HG02943 (cell line): ENCODE measurements at regions not wholly inside any gene's neighbourhood (a gene's known extent, or its start where the extent isn't known, plus 50 kb on each side); places are given as distances from the start of the nearest gene placed in this dataset.
"Not testable (repeated sequence)": the region's sequence is repeated elsewhere in the genome, so short reads cannot be mapped to it uniquely, and the experiment has no call there.

ENCODE experiments used
- ATAC-seq: cut with Tn5 transposase; IDR thresholded peaks from one replicate; pipeline ENCODE4 v1.9.1; 2021; ENCODE audit warnings: mild to moderate bottlenecking, low read depth, moderate library complexity; ENCODE audit not compliant: unreplicated experiment

DNA sequence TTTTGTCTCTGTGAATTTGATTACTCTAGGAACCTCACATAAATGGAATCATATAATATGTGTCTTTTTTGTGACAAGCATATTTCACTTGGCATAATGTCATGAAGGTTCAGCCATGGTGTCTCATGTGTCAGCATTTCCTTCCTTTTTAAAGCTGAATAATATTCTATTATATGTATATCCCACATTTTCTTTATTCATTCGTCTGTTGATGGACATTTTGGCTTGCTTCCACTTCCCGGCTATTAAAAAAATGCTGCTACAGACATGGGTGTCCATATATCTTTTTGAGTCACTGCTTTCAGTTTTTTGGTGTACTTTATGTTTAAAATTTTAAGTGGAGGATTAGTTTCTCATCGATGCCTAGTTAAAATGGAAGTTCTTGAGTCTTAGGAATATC is 59.8 kb upstream of the C5orf63 start:
- no peak for ATAC-seq

DNA sequence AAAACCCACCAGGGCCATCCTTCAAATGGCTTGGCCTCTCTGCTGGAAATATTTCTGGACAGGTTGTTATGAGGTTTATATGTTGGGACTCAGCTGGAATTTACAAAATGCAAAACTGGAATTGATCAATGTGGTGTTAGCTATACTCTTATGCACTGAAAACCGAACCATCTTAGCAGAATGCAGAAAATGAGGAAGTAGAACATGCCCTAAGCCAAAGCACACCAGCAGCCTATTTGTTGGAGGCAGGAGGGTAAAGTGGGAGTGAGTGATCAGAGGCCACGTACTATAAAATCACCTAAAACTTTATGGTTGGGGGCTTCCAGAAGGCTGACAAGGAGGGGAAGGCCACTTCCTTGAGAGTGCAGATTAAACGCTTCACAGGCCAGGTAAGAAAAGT is 63.6 kb upstream of the C5orf63 start:
- ATAC-seq: no peak

DNA sequence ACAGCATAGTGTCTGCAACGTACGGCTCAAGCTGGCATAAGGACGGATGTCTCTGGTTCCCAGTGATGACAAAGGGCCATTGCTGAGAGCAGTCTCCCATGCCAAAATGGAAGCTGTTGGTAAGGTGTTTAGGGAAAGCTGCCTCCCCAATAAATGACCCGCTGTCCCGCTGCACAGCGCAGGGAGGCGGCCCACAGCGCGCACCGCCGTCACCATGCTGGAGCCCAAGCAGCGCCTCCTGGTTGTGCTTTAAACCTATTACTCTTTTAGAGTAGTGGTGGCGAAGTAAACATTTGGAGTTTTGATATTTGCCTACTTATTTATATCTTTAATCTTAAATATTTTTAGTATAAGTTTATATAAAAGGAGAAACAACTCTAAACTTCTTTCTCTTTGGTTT is 70.4 kb upstream of the C5orf63 start:
- no peak for ATAC-seq

GRCh38 chr5:127153031-127153430 is 79.7 kb upstream of the C5orf63 start:
- no peak for ATAC-seq

GRCh38 chr5:127153521-127153920 is 80.2 kb upstream of the C5orf63 start:
- no peak for ATAC-seq

- no peak for ATAC-seq
These were observed 90.4 kb upstream of the C5orf63 start for GRCh38 chr5:127163750-127164149.

- ATAC-seq: no peak
These were observed 97.8 kb upstream of the C5orf63 start for GRCh38 chr5:127170918-127171600.

DNA sequence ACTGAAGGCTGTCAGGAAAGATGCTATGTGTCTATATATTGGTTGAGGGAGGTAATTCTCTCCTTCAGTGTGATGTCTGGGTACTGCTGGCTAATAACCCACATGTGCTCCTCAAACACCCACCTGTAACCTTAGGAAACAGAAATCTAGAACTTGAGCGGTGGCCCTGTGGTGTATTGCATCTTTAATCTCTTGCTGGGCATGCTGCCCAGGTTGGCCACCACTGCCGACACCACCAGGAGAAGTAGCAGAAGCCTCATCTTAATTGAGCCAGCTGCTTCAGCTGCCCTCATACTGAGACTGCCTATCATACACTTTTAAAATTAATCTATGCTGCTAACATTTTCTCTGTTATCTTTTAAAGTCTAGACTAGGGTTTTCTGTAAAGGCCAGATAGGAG is 103.5 kb upstream of the C5orf63 start:
- no peak for ATAC-seq

- not testable (repeated sequence) for ATAC-seq
These were observed 108.0 kb upstream of the MEGF10 start for GRCh38 chr5:127182631-127183030.

GRCh38 chr5:127183332-127183731 is 107.3 kb upstream of the MEGF10 start:
- ATAC-seq: no peak

- no peak for ATAC-seq
These were observed 105.7 kb upstream of the MEGF10 start for GRCh38 chr5:127184851-127185250.

GRCh38 chr5:127186657-127187056 is 103.9 kb upstream of the MEGF10 start:
- ATAC-seq: no peak

DNA sequence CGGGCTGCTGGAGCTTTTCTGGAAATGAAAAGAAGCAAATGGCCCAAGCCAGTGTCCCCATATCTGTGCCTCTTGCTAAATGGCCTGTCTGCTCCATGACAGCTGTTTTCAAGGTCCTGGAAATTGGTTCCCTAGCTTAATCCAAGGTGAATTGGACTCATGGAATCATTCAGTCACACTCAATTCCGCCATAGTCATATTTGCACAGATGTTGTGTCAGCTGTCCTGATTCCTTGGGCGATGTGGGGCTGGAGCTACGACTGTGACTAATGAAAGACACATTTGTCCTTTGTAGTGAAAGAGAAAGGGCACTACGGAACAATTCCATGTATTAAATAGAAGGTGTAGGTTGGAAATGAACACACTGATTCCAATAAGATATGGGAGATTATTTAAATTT is 102.9 kb upstream of the MEGF10 start:
- no peak for ATAC-seq

DNA sequence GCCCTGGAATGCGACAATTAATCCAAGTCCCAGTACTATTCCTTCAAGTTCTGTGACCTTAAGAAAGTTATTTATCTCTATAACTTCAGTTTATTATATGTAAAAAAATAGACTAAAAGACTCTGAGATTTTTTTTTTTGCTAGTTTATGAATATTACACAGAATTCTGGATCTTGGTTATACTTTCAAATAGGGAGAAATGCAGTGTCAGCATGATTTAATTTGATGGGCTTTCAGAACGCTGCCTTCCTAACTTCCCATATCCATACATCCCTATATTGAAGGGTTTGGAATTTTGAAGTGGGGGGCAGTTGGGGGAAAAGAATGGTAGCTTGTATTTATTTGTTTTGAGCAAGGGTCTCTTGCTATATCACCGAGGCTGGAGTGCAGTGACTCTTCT is 98.4 kb upstream of the MEGF10 start:
- ATAC-seq: no peak

GRCh38 chr5:127192836-127193338 is 97.7 kb upstream of the MEGF10 start:
- ATAC-seq: no peak

DNA sequence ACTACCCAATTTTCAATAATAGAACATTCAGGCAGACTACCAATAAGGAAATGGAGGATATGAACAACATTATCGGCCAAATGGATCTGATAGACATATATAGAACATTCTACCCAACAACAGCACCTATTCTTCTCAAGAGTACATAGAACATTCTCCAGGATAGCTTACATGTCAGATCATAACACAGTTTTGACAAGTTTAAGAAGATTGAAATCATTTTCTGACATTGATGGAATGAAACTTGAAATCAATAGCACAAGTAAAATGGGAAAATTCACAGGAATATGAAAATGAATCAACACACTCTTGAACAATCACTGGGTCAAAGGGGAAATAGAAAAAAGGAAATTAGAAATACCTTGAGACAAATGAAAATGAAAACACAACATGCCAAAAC is 94.6 kb upstream of the MEGF10 start:
- ATAC-seq: no peak

- not testable (repeated sequence) for ATAC-seq
These were observed 93.0 kb upstream of the MEGF10 start for GRCh38 chr5:127197402-127198167.

- ATAC-seq: not testable (repeated sequence)
These were observed 87.9 kb upstream of the MEGF10 start for GRCh38 chr5:127202738-127203137.

DNA sequence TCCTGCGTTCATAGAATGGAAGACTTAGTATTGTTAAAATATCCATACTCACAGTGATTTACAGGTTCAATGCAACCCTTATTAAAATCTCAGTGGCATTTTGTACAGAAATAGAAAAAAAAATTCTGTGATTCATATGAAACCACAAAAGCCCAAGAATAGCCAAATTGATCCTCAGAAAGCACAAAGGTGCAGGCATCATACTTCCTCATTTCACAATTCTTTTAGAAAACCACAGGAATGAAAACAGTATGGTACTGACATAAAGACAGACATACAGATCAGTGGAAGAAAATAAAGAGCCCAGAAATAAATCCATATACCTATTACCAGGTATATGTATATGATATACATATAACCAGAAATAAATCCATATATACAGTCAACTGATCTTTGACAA is 86.8 kb upstream of the MEGF10 start:
- ATAC-seq: no peak

DNA sequence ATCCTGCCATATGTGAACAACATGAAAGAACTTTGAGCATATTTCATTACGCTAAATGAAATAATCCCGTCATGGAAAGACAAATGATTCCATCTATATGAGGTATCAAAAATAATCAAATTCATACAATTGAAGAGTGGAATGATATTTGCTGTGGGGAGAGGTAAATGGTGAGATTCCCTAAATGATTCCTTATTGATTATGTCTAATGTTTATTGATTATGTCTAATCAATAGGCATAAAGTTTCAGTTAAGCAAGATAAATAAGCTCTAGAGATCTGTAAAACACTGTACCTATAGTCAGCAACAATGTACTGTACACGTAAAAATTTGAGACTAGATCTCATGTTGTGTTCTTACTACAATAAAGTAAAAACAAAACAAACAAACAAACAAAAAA is 85.4 kb upstream of the MEGF10 start:
- no peak for ATAC-seq

- ATAC-seq: no peak
These were observed 84.1 kb upstream of the MEGF10 start for GRCh38 chr5:127206320-127207113.
